HepG2 (cell line): ENCODE measurements at regions not wholly inside any gene's neighbourhood (a gene's known extent, or its start where the extent isn't known, plus 50 kb on each side); places are given as distances from the start of the nearest gene placed in this dataset.

Source experiments
- CTCF ChIP-seq: sonication (generic); formaldehyde crosslinking; IDR thresholded peaks from 2 replicates; pipeline ENCODE4 v1.5.0; 2020; ENCODE audit warnings: mild to moderate bottlenecking, missing genetic modification reagents, moderate library complexity
- E2F5 ChIP-seq: sonication (generic); formaldehyde crosslinking; conservative IDR thresholded peaks from 2 replicates; pipeline ENCODE4 v1.4.0; 2020; ENCODE audit warnings: missing genetic modification reagents
- EP300 ChIP-seq, 3 experiments: sonication (generic) in 1 of 3; formaldehyde crosslinking in 1 of 3; IDR thresholded peaks; 2 replicates each; pipeline versions ENCODE4 v1.5.1 to v1.6.1; 2011 to 2020; ENCODE audit warnings: low read depth in 2 of 3, low read length in 2 of 3, borderline replicate concordance in 1 of 3, improper control_type of control experiment in 1 of 3, mild to moderate bottlenecking in 1 of 3, missing genetic modification reagents in 1 of 3, moderate library complexity in 1 of 3
- FOXK2 ChIP-seq: fragments of 450-650 bp; IDR thresholded peaks from 2 replicates; pipeline ENCODE4 v1.6.1; 2016
- HCFC1 ChIP-seq: fragments of 150-350 bp; IDR thresholded peaks from 2 replicates; pipeline ENCODE4 v1.6.1; 2014; ENCODE audit warnings: low read depth, low read length
- JUNB ChIP-seq: sonication (generic); formaldehyde crosslinking; IDR thresholded peaks from 2 replicates; pipeline ENCODE4 v1.8.0; 2022; ENCODE audit warnings: missing genetic modification reagents, mild to moderate bottlenecking, borderline replicate concordance
- KAT7 ChIP-seq: IDR thresholded peaks from 2 replicates; pipeline ENCODE4 v1.6.1; 2018; ENCODE audit warnings: borderline replicate concordance, missing compliant biosample characterization
- MAFF ChIP-seq: IDR thresholded peaks from 2 replicates; pipeline ENCODE4 v1.6.1; 2011; ENCODE audit warnings: low read depth, low read length, improper control_type of control experiment
- POLR2G ChIP-seq: fragments of 200-400 bp; formaldehyde crosslinking; IDR thresholded peaks from 2 replicates; pipeline ENCODE4 v1.6.1; 2018; ENCODE audit warnings: mild to moderate bottlenecking, low read depth, low read length, moderate library complexity
- TAF15 ChIP-seq: fragments of 200-400 bp; formaldehyde crosslinking; IDR thresholded peaks from one replicate; pipeline ENCODE4 v1.6.1; 2018; ENCODE audit warnings: mild to moderate bottlenecking, low read depth, low read length; ENCODE audit not compliant: poor library complexity, severe bottlenecking
- ZNF331 ChIP-seq: sonication (generic); formaldehyde crosslinking; IDR thresholded peaks from 2 replicates; pipeline ENCODE4 v1.4.0; 2020; ENCODE audit warnings: missing genetic modification reagents

- no peak for TF ChIP-seq MAFF
- TF ChIP-seq CTCF (CRISPR knock-in tag): no peak
- no peak for TF ChIP-seq HCFC1
- TF ChIP-seq POLR2G: no peak
- TF ChIP-seq JUNB (CRISPR knock-in tag): no peak
- TF ChIP-seq ZNF331 (CRISPR knock-in tag): no peak
- TF ChIP-seq KAT7 (CRISPR knock-in tag): no peak
- no peak for TF ChIP-seq EP300 (IDR thresholded peaks at IDR 0.05; ENCODE audit: low read depth in 2 of 2, low read length in 2 of 2)
- no peak for TF ChIP-seq EP300 (CRISPR knock-in tag; IDR thresholded peaks at IDR 0.05; ENCODE audit: borderline replicate concordance)
- no peak for TF ChIP-seq E2F5 (CRISPR knock-in tag)
- no peak for TF ChIP-seq FOXK2
- TF ChIP-seq TAF15: no peak
Measured at GRCh38 chr1:88230126-88230525, 453.9 kb upstream of the PKN2 start.
